Keratinocyte (primary cell): ENCODE measurements at regions not wholly inside any gene's neighbourhood (a gene's known extent, or its start where the extent isn't known, plus 50 kb on each side); places are given as distances from the start of the nearest gene placed in this dataset.

Experiments used
- EZH2 ChIP-seq: IDR thresholded peaks from one replicate; pipeline ENCODE4 v1.6.1; 2012; ENCODE audit warnings: inconsistent platforms, mild to moderate bottlenecking, low read length, moderate library complexity
- TF ChIP-seq, protein P1 (sequence below), 3 experiments: IDR thresholded peaks in 1 of 3; conservative IDR thresholded peaks in 1 of 3; optimal IDR thresholded peaks in 1 of 3; 2 replicates in 2 of 3; 3 replicates in 1 of 3; pipeline versions ENCODE3 to v1.5.1; 2011; ENCODE audit warnings: low read length in 3 of 3, mild to moderate bottlenecking in 3 of 3, moderate library complexity in 2 of 3, control low read depth in 1 of 3, inconsistent platforms in 1 of 3; ENCODE audit not compliant: insufficient read depth in 2 of 3; ENCODE audit errors: extremely low read depth in 1 of 3

DNA sequence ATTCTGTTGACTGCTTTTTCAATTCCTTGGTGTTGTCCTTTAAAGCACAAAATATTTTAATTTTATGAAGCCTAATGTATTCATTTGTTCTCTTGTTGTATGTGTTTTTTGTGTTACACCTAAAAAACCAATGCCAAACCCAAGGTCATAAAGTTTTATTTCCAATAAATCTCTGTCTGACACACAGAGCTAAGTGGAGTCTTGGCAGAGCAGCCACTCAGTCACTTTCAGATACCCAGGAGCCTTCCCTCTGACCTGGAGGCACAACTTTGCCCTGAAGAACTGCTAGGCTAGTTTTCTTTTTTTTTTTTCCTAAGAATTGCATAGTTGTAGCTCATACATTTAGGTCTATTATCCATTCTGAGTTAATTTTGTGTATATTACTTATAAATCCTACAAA is 71.2 kb upstream of the BCL9 start:
- TF ChIP-seq, protein P1, sequence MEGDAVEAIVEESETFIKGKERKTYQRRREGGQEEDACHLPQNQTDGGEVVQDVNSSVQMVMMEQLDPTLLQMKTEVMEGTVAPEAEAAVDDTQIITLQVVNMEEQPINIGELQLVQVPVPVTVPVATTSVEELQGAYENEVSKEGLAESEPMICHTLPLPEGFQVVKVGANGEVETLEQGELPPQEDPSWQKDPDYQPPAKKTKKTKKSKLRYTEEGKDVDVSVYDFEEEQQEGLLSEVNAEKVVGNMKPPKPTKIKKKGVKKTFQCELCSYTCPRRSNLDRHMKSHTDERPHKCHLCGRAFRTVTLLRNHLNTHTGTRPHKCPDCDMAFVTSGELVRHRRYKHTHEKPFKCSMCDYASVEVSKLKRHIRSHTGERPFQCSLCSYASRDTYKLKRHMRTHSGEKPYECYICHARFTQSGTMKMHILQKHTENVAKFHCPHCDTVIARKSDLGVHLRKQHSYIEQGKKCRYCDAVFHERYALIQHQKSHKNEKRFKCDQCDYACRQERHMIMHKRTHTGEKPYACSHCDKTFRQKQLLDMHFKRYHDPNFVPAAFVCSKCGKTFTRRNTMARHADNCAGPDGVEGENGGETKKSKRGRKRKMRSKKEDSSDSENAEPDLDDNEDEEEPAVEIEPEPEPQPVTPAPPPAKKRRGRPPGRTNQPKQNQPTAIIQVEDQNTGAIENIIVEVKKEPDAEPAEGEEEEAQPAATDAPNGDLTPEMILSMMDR (optimal IDR thresholded peaks at IDR 0.05 in 1 of 3, IDR thresholded peaks at IDR 0.05 in 1 of 3, conservative IDR thresholded peaks at IDR 0.05 in 1 of 3; ENCODE audit: extremely low read depth in 1 of 3, insufficient read depth in 2 of 3, low read length in 3 of 3) = no peak
- no peak for TF ChIP-seq EZH2
